ENCODE measurements at regions not wholly inside any gene's neighbourhood (a gene's known extent, or its start where the extent isn't known, plus 50 kb on each side); places are given as distances from the start of the nearest gene placed in this dataset.

DNA sequence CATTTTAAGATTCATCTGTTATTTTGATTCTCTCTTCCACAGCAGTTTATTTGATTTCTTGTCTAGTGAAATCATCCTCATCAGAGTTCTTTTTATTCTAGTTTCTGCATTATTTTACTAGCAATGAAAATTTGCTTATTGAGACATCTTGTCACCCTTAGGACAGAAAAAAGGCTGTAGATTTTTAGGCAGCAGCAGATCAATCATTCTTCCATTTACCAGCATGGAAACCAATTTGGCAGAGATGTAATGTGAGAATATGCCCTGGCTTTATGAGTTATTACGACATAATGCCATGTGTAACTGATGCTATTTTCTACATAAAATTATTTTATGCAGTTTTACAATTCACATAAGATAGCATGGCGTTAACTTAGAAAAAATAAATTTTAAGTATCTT, 688.6 kb upstream of the SLC10A2 start:
- DNase-seq (ENCODE audit: low read depth, low spot score): no peak

DNA sequence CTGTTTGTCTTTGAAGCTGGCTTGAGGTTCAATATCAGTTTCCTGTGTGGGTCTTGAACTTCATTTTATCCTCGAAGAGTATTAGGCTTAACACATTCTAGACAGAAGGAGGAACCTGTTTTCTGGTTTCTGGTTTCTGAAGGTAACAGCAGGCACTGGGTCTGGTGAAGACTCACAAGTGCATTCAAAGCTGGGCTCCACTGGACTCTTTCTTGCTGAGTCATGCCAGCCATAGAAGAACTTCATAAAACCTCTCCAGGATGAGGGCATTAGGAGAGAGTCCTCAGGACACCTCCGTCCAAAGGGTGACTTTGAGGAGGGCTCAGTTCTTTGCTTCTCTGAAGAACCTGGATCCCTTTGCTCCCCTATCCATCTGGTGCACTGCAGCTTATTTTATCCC, 668.6 kb upstream of the SLC10A2 start:
- no peak for DNase-seq (ENCODE audit: low read depth, low spot score)

DNA sequence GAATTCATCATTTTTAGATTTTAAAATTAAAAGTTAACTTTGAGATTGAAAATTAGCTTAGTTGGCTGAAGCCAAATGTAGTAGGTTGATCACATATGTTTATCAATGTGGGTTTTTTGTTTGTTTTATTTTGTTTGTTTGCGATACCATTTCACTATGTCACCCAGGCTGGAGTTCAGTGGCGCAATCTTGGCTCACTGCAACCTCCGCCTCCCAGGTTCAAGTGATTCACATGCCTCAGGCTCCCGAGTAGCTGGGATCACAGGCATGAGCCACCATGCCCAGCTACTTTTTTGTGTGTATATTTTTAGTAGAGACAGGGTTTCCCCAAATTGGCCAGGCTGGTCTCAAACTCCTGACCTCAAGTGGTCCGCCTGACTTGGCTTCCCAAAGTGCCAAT, 665.7 kb upstream of the SLC10A2 start:
- no peak for DNase-seq (ENCODE audit: low read depth, low spot score)

DNA sequence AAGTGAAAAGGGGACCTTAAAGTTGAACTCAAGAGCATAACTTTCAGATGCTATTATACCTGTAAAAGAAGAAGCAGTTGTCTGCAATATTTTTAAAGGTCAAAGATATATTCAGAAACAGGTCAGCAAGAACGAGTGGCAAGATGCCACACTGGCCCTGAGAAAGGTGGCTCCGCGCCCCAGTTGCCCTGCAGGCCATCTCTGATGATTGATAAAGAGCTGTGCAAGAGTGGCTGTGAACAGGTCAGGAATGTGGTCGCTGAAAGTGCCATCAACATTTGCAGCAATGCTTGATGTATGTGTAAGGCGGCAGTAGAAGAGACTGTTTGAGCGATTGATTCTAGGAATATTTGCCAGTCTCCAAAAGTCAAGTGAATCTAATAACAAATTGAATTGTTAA, 664.2 kb upstream of the SLC10A2 start:
- no peak for DNase-seq (ENCODE audit: low read depth, low spot score)

DNA sequence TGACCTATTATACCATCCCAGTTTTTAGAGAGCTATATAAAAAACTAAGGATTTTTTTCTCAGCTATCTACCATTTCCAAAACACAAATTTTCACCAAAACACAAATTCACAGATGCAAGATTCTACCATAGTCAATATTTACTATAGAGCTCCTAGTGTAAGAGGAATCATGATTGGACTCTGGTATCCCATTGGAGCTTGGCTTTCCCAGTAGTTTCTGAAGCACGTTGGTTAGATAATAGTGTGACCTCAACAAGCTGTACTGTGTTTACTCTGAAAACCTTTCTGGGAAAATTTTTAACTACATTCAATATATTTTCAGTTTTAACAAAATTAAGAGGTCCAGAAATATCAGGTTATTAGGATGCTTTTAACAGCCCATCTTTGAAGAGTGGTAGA, 660.6 kb upstream of the SLC10A2 start:
- no peak for DNase-seq (ENCODE audit: low read depth, low spot score)

DNA sequence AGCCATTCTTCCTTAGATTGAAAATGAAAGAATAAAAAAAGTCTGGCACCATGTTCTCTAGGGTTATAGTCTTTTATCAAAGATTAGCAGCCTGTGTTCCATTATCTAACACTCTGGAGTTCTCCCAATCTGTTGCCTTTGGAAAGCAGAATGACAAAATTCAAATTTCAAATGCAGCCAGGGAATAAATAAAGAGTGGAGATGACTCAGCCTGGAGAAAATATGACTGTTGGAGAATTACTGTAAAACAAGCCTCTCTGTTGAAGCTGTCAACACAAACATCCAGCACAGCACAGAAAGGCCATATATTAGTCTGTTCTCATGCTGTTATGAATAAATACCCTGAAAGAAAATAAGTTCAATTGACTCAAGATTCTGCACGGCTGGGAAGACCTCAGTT, 650.5 kb upstream of the SLC10A2 start:
- DNase-seq (ENCODE audit: low read depth, low spot score): peak; percentile 1

DNA sequence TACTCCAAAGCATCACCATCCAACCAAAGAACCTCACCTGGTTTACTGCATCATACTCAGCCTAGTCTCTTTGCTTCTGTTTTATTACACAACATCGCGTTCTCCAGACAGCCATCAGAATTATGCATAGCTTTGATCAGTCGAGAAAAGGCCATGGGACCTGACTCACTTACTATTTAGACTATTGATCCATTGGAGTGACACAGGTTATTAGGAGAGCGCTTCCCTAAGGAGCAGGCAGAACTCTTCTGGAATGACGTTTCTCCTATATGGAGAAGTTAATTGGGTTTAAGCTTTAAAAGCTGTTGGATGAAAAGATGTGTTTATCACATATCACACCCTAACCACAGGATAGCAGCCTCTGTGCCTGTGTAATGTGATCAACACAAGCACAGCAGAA, 649.1 kb upstream of the SLC10A2 start:
- DNase-seq (ENCODE audit: low read depth, low spot score): no peak

DNA sequence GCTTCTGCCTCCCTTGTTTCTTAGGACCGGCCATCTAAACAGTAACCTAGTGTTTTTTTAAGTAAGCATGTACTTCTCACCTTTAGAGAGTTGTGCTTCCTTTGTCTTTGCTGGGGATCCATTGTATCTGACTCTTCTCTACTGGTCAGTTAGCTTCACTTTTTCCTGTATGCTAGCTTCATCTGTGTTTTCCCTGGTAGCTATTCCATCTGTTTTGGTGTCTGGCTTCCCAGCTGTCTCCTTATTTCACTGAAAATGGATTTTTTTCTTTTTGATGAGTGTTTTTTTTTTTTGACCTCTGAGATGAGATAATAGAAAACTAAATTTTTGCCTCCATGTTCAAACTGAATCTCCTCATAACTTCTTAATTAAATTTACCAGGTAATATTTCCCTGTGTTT, 637.0 kb upstream of the SLC10A2 start:
- DNase-seq (ENCODE audit: low read depth, low spot score): no peak

DNA sequence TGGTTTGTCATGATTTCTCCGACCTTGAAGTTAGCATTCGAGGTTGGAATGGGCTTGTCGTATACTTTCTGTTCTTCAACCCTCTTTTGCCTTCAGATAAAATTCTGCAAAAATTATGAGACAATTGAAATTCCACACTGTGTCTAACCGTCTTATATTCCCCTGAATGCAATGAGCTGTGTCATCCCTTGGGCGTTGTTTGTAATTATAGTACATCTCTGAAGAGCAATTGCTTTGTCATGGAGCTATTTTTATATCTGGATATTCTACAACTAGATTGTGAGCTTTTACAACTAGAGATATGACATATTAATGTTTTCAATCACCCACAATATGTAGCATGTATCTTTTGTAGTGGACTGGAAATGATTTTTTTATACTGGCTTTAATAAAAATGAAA, 631.8 kb upstream of the SLC10A2 start:
- no peak for DNase-seq (ENCODE audit: low read depth, low spot score)

DNA sequence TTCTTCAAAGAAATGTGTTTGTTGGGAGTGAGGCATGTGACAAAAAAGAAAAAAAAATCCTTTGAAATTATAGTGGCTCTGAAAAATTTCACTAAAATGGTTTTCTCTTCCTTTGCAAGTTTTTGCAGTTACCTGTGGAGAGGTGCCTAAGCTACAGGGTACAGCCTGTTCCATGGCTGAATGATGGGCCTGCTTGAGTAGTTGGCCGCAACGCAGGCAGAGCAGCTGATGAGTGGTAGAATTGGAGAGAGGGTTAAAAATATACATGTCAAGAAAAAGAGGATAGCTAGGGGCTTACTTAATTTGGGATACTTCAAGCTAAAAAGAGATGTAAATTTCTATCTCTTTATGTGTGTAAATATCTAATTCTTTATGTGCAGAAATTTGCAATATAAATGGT, 629.1 kb upstream of the SLC10A2 start:
- no peak for DNase-seq (ENCODE audit: low read depth, low spot score)

DNA sequence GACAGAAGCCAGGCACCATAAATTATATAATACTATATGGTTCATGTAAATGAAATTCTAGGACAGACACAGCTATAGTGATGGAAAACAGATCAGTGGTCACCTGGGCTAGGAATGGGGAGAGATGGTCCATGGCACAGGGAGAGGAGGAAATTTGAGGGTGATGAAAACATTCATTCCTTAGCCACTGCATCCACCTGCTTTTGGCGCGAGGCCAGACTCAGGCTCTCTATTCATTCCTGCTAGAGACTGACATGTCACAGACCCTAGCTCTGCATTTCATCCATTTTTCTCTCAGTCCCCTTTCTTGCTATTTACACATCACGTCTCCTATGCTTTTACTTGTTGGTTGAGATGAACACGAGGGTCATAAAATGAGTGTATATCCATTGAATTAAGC, 628.3 kb upstream of the SLC10A2 start:
- DNase-seq (ENCODE audit: low read depth, low spot score): no peak

DNA sequence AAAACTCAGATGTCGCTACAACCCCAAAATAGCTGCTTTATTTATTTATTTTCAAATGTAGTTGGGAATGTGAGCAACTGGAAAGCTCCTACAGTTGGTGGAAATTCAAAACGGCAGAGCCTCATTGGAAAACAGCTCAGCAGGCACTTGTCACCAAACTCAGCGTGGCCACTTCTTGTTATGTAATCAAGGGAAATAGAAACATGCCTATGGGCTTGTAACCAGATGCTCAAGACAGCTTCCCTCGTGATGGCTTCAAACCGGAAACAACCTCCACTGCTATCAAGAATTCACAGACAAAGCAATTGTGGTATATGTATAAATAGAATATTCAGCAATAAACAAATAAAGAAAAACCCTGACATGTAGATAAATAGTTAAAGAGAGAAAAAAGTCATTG, 627.8 kb upstream of the SLC10A2 start:
- DNase-seq (ENCODE audit: low read depth, low spot score): no peak

DNA sequence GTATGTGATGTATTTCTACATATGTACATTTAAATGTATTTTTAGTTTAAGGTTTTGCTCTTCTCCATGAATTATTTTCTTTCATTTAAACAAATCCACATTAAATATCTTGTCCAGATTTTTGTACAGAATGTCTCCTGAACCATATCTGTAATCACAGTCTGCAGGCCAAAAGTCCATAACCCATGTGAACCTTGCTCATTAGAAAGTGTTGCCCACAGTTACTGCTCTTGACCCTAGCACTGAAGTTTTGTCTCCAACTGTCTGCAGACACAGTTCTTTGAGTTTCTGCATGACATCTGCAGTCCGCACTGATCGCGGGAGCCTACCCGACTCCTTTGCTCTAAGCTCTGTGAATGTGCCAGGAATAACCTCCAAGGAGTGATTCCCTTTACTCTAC, 626.2 kb upstream of the SLC10A2 start:
- no peak for DNase-seq (ENCODE audit: low read depth, low spot score)

DNA sequence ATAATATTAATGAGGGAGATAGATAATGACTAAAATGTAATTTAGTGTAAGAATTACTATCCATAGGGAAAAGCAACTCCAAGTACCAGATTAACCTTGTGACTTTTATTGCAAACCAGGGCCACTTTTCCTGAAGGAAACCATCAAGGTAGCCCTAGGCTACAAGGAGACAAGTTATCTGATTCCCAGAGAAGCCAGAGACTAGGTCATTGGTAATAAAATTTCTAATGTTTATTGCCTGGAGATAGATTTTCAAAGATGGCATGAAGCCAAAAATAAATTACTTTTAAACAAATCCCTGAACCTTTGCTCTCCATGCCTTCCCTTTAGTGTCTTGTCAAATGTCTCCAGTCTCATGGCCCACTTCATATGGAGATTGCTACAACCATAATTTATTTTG, 610.1 kb upstream of the SLC10A2 start:
- DNase-seq (ENCODE audit: low read depth, low spot score): no peak

DNA sequence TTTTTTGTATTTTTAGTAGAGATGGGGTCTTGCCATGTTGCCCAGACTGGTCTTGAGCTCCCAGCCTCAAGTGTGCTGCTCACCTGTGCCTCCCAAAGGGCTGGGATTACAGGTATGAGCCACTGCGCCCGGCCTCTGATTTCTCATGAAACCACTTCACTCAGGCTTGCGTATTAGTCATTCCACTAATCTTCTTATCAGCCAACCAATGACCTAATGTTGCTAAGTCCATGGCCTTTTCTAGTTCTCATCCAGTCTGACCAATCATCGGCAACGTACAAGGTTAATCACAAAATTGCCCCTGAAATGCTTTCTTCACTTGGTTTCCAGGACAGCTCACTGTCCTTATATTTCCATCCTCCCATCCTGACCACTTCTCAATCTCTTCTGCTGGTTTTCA, 605.3 kb upstream of the SLC10A2 start:
- no peak for DNase-seq (ENCODE audit: low read depth, low spot score)

DNA sequence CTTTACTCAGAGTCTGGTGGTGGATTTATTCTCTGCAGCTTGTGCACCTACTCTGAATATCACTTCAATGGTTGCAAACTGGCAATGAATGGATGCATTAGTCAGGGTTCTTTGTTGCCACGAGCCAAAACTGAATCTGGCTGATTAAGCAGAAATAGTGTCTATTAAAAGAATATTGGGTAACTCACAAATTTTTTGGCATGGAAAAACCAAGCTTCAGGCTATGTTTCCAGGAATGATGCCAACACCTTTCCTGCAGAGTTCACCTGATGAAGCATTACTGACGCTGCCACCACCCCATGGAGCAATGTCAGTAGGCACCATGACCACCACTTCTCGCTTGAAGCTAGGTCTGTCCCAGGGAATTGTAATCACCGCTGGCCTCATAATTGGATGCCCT, 597.8 kb upstream of the SLC10A2 start:
- peak; percentile 2 for DNase-seq (ENCODE audit: low read depth, low spot score)

DNA sequence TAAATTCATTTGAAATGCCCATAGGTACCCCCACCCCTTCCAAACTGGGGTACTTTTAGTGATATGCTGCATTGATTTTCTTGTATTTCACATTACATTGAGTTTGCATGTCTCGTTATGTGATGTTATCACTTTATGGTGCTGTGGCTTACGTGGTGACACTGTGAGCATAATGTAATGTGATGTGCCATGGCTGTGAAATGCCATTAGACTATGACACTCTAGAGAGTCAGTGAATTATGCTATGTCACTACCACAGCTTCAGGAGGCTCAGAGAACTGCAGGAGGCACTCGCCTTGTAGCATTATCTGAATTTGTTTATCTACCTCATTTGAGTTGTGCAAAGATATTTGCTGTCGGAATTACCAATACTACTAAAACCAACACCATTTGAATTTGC, 590.1 kb upstream of the SLC10A2 start:
- no peak for DNase-seq (ENCODE audit: low read depth, low spot score)

DNA sequence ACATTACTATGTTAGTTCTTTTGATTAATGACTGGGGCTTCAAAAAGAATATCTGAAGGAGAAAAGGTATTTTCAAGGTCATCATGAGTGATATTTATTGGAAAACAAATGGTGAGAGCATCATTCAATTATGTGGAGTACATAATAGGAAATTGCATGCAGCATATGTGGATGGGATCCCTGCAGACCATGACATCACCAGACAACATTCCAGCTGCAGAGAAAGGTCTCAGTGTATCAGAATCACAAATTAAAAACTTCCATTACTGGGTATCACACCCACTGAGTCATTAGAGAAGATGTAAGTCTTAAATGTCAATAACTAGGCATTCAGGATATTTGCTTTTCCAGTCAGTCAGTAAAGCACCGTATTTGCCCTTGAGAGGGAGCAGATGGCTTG, 574.4 kb upstream of the SLC10A2 start:
- DNase-seq (ENCODE audit: low read depth, low spot score): no peak

DNA sequence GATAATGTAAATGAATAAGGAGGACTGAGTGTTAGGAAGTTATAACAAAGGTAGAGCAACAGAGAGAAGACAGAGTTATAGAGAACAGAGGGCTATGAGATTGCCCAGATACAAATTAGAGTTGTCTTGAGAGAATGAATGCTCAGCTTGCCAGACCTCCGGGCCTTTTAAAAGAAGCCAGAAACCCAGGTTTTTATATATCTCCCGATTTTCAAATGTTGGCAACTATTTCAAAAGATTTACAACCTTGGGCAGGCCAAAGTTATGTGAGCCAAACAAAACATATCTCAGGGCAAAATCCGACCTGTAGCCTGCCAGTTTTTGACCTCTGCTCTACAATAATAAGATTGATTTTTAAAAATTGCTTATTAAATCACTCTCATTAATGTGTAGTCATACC, 573.1 kb upstream of the SLC10A2 start:
- no peak for DNase-seq (ENCODE audit: low read depth, low spot score)

DNA sequence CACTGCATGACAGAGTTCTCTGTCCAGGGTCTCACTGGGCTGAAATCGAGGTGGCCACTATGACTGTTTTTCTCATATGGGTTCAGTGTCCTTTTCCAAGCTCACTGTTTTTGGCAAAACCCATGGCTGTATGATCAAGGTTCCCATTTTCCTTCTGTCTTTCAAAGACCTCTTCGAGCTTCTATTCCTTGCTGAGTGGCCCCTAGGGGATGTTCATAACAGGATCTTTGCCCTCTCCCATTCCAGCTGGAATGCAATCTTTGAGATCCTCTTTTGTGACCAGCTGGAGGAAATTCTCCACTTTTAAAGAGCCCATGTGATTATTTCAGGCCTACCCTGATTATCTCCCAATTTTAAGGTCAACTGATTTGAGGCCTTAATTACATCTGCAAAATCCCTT, 572.5 kb upstream of the SLC10A2 start:
- no peak for DNase-seq (ENCODE audit: low read depth, low spot score)

DNA sequence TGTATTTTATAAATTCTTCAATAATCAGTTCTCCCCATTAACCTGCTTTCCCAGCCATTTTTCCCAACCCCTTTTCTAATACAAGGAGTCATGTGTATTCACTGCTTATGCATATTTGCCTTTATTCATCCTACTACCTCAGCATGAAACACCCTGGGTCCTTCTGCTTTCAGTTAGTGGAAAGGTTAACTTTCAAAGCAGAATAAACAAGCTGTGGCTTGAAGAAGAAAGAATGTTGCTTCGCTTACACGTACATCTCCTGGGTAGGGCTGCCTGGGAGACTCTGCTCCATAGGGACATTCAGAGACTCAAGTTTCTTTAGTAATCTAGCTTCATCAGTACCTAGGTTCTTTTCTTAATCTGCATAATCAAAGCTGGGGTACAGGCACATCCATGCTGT, 567.8 kb upstream of the SLC10A2 start:
- no peak for DNase-seq (ENCODE audit: low read depth, low spot score)

DNA sequence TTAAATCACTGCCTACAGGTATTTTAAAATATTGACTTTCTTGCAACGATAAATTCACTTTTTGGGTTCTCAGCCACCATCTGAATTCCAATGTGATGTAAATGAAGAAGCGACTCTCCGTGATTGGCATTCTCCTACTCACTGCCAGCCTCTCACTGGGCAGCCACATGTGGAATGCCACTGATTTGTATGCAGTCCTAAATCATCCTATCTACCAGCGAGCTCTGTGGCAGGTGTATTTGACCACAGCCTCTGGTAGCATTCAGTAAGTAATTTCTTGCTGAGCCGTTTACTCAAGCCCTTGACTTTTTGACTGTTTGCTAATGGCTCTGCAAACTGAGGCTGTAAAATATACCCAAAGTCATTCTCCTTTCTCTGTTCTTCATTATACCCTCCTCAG, 559.0 kb upstream of the SLC10A2 start:
- no peak for DNase-seq (ENCODE audit: low read depth, low spot score)

DNA sequence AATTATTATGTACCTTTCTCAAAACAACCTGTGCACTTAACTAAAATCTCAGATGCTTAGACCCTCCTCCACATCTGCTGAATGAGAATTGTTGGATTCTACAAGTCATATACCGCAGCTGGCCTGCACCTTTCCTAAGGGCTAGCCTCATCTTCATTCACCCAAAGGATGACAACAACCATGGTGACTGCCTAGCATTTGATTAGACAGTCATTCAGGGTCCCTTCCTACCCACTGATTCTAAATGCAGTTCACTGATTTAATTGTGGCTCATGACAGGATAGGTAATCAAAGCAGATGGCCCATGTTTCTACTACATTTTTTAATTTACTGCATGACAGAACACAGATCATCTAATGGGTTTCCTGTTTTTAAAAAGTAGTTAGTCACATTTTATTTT, 551.9 kb upstream of the SLC10A2 start:
- no peak for DNase-seq (ENCODE audit: low read depth, low spot score)

DNA sequence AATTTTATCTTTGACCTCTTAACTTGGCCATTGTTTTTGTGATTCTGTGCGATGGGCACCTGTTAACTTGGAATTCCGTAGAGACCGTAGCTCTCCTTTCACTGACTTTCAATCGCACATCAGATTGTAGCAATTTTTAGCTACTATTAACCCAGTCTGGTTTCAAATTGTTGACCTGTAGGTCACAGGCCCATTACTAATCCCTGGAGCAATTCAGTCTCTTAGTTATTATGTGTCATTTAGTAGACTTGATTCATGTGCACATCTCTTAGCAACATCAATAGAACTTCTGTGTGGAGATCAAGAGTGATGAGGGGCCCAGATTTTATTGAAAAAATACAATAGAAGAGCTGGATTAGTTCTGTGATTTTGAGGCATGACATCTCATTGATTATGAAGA, 549.6 kb upstream of the SLC10A2 start:
- DNase-seq (ENCODE audit: low read depth, low spot score): no peak

DNA sequence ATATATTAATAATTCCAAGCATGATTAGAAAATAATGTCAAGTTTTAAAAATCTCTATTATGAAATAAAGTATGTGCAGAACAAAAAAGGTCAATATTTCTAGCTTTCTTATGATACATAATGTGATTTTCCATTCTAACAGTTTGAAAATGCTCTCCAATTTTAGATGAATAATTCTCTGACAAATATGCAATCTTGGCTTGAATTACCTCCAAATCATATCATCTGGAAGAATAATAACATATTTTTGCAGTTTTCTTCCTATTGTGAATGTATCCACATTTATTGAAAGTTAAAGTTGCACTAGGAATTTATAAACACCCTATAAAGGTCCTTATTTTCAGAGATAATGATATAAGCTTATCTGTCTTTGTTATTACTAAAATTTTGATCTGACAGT, 548.5 kb upstream of the SLC10A2 start:
- no peak for DNase-seq (ENCODE audit: low read depth, low spot score)
